Endothelial cell of umbilical vein (primary cell): ENCODE measurements at regions not wholly inside any gene's neighbourhood (a gene's known extent, or its start where the extent isn't known, plus 50 kb on each side); places are given as distances from the start of the nearest gene placed in this dataset.

Source experiments
- BruUV-seq: library from RNA; stranded (reverse); fragments of 400-500 nt; replicated peaks from 2 replicates; lab custom pipeline; 2021; lab: Mats Ljungman, UMichigan
- CTCF ChIA-PET: fragments of 300-600, 350-600 bp; sonication (Branson Sonifier 250); formaldehyde crosslinking; loops from one replicate; lab custom pipeline; 2021; ENCODE audit warnings: antibody characterized with exemption, inconsistent platforms; lab: Charles Lee
- POLR2A ChIA-PET: fragments of 300-600, 350-600 bp; sonication (Branson Sonifier 250); formaldehyde crosslinking; loops from one replicate; lab custom pipeline; 2021; ENCODE audit warnings: antibody characterized with exemption, inconsistent platforms; lab: Charles Lee
- DNase-seq: peaks from one replicate; pipeline ENCODE4 v3.0.0-alpha.2; 2011; ENCODE audit warnings: low read depth, low spot score
- FAIRE-seq: peaks from 2 replicates; lab custom pipeline; 2011; peaks lifted over from hg19 to GRCh38; lab: Jason Lieb, UNC
- H2AFZ ChIP-seq: 2 replicates; pipeline ENCODE4 v1.6.0; 2012; ENCODE audit warnings: low read depth, low read length, control low read depth, inconsistent platforms
- H3K27ac ChIP-seq: 2 replicates; pipeline ENCODE4 v1.5.1; 2011; ENCODE audit warnings: low read depth, mild to moderate bottlenecking, control low read depth, low read length, moderate library complexity; ENCODE audit not compliant: insufficient read depth
- H3K27me3 ChIP-seq, 2 experiments: 2 replicates each; pipeline versions ENCODE4 v1.6.0 to v1.6.1; 2011; ENCODE audit warnings: low read length in 2 of 2, mixed read lengths in 1 of 2; ENCODE audit not compliant: control insufficient read depth in 2 of 2, insufficient read depth in 2 of 2
- H3K36me3 ChIP-seq, 2 experiments: 2 replicates in 1 of 2; 3 replicates in 1 of 2; pipeline ENCODE4 v1.5.1; 2011; ENCODE audit warnings: low read length in 2 of 2, mild to moderate bottlenecking in 1 of 2, moderate library complexity in 1 of 2; ENCODE audit not compliant: control insufficient read depth in 2 of 2, insufficient read depth in 2 of 2; ENCODE audit errors: extremely low read depth in 1 of 2
- H3K4me1 ChIP-seq: 3 replicates; pipeline ENCODE4 v1.5.1; 2011; ENCODE audit warnings: mild to moderate bottlenecking, low read length; ENCODE audit not compliant: control insufficient read depth, insufficient read depth; ENCODE audit errors: extremely low read depth
- H3K4me2 ChIP-seq: 2 replicates; pipeline ENCODE4 v1.6.1; 2011; ENCODE audit warnings: low read length, control low read depth, mixed read lengths; ENCODE audit not compliant: insufficient read depth
- H3K4me3 ChIP-seq, 3 experiments: fragments of 200-600 bp in 1 of 3; sonication (generic), shearing (Covaris generic) in 1 of 3; replicated peaks in 1 of 3; 2 replicates each; pipeline ENCODE4 v1.5.1; 2011 to 2016; ENCODE audit warnings: control low read depth in 3 of 3, low read length in 3 of 3, mild to moderate bottlenecking in 2 of 3, inconsistent platforms in 1 of 3, low read depth in 1 of 3, moderate library complexity in 1 of 3; ENCODE audit not compliant: insufficient read depth in 1 of 3
- H3K79me2 ChIP-seq: 2 replicates; pipeline ENCODE4 v1.6.0; 2012; ENCODE audit warnings: low read length, inconsistent platforms; ENCODE audit not compliant: control insufficient read depth, insufficient read depth
- H3K9ac ChIP-seq: replicated peaks from 2 replicates; pipeline ENCODE3; 2011; ENCODE audit warnings: low read length, control low read depth; ENCODE audit not compliant: insufficient read depth; ENCODE audit errors: extremely low read depth
- H3K9me1 ChIP-seq: replicated peaks from 3 replicates; pipeline ENCODE4 v1.6.0; 2011; ENCODE audit warnings: mild to moderate bottlenecking, low read length; ENCODE audit not compliant: control insufficient read depth, insufficient read depth; ENCODE audit errors: extremely low read depth
- H3K9me3 ChIP-seq: replicated peaks from 2 replicates; pipeline ENCODE4 v1.5.1; 2012; ENCODE audit warnings: low read length, inconsistent platforms; ENCODE audit not compliant: control insufficient read depth, insufficient read depth
- H4K20me1 ChIP-seq: replicated peaks from 2 replicates; pipeline ENCODE3; 2011; ENCODE audit warnings: mild to moderate bottlenecking, low read length; ENCODE audit not compliant: control insufficient read depth, insufficient read depth; ENCODE audit errors: extremely low read depth
- CTCF ChIP-seq, 2 donors: IDR thresholded peaks; 1 replicate in 1 of 2; 2 replicates in 1 of 2; pipeline ENCODE4 v1.5.1; 2011; ENCODE audit warnings: low read length in 2 of 2, mild to moderate bottlenecking in 2 of 2, moderate library complexity in 2 of 2, control low read depth in 1 of 2, inconsistent platforms in 1 of 2, low read depth in 1 of 2; ENCODE audit not compliant: insufficient read depth in 1 of 2; ENCODE audit errors: extremely low read depth in 1 of 2
- EZH2 ChIP-seq: IDR thresholded peaks from 2 replicates; pipeline ENCODE4 v1.6.1; 2012; ENCODE audit warnings: borderline replicate concordance, low read depth, mild to moderate bottlenecking, moderate library complexity, low read length, inconsistent platforms; ENCODE audit not compliant: severe bottlenecking
- FOS ChIP-seq: IDR thresholded peaks from 2 replicates; pipeline ENCODE4 v1.6.1; 2011; ENCODE audit warnings: mild to moderate bottlenecking, low read length, moderate library complexity, borderline replicate concordance; ENCODE audit not compliant: insufficient read depth
- GATA2 ChIP-seq: IDR thresholded peaks from 2 replicates; pipeline ENCODE4 v1.7.0; 2011; ENCODE audit warnings: low read depth, mild to moderate bottlenecking, moderate library complexity, mixed read lengths, low read length; ENCODE audit not compliant: insufficient read length, insufficient read depth
- JUN ChIP-seq: IDR thresholded peaks from 2 replicates; pipeline ENCODE4 v1.6.1; 2011; ENCODE audit warnings: borderline replicate concordance, low read depth; ENCODE audit not compliant: insufficient read length, insufficient read depth
- MYC ChIP-seq: IDR thresholded peaks from one replicate; pipeline ENCODE4 v1.6.1; 2011; ENCODE audit warnings: mild to moderate bottlenecking, low read depth, low read length
- POLR2A ChIP-seq: IDR thresholded peaks from 2 replicates; pipeline ENCODE4 v1.6.1; 2012; ENCODE audit warnings: low read depth, mild to moderate bottlenecking, control low read depth, low read length
- POLR2AphosphoS5 ChIP-seq: IDR thresholded peaks from 2 replicates; pipeline ENCODE4 v1.6.1; 2012; ENCODE audit warnings: low read depth, mild to moderate bottlenecking, control low read depth, low read length, moderate library complexity; ENCODE audit not compliant: insufficient read depth
- dilution Hi-C: fragments of 300-500 bp; cut with MboI; formaldehyde crosslinking; loops from one replicate; pipeline ENCODE4 v1.15.0; 2019; ENCODE audit warnings: low sequenced_read_pairs; ENCODE audit not compliant: extremely low pct_ligation_motif_present
- intact Hi-C: fragments of 100-400 bp; cut with micrococcal nuclease; formaldehyde crosslinking; loops from one replicate; pipeline ENCODE4 v1.10.0; 2022
- TF ChIP-seq, protein P1 (sequence below): IDR thresholded peaks from 2 replicates; pipeline ENCODE4 v1.6.1; 2011; ENCODE audit not compliant: insufficient read depth, insufficient read length

GRCh38 chr2:114061566-114062098, 171.7 kb downstream of the ACTR3 start:
- Histone ChIP-seq H4K20me1 (no peaks in the 10 kb centered on the region), H3K27ac (no peak overlapping the region), H3K79me2 (no peaks in the 10 kb centered on the region), H3K9ac (no peak overlapping the region), H3K4me1 (no peaks in the 10 kb centered on the region), H3K9me1 (no peaks in the 10 kb centered on the region), H3K27me3 (no peaks in the 10 kb centered on the region), H2AFZ (no peak overlapping the region), H3K4me3 (no peak overlapping the region), H3K36me3 (no peaks in the 10 kb centered on the region), H3K9me3 (no peaks in the 10 kb centered on the region), H3K4me2 (no peak overlapping the region)
- no peak for TF ChIP-seq EZH2
- TF ChIP-seq JUN, result no peak
- FAIRE-seq, result no peak
- ChIA-PET POLR2A (no interaction called here), CTCF (no interaction called here)
- no peak for DNase-seq
- dilution Hi-C loops, result no loop called here
- intact Hi-C loops, result no loop called here
- no TSS peak for BruUV-seq

DNA sequence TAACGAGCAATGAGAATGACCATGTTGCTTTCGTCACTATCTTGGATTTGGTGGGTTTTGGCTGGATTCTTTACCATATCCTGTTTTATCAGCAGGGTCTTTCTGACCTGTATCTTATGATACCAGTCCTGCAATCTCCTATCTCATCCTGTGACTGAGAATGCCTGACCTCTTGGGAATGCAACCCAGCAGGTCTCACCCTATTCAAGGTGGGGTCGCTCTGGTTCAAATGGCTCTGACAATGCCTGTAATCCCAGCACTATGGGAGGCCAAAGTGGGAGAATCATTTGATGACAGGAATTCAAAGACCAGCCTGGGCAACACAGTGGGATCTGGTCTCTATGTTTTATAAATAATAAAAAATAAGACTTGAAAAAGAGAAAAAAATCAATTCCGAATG, 173.5 kb downstream of the ACTR3 start:
- no peaks in the 10 kb centered on the region for H3K9me1 ChIP-seq
- DNase-seq (no peak), FAIRE-seq (no peak)
- H3K36me3 ChIP-seq, result no peaks in the 10 kb centered on the region
- no TSS peak for BruUV-seq
- ChIA-PET POLR2A (no interaction called here), CTCF (no interaction called here)
- no peaks in the 10 kb centered on the region for H4K20me1 ChIP-seq
- H3K4me3 ChIP-seq, result no peak overlapping the region
- no peaks in the 10 kb centered on the region for H3K9me3 ChIP-seq
- H3K4me2 ChIP-seq, result no peak overlapping the region
- H2AFZ ChIP-seq, result no peak overlapping the region
- dilution Hi-C loops (no loop called here), intact Hi-C loops (no loop called here)
- H3K9ac ChIP-seq, result no peak overlapping the region
- H3K4me1 ChIP-seq, result no peaks in the 10 kb centered on the region
- no peak overlapping the region for H3K27ac ChIP-seq
- no peaks in the 10 kb centered on the region for H3K79me2 ChIP-seq
- TF ChIP-seq MYC, result no peak
- TF ChIP-seq FOS, result no peak
- TF ChIP-seq CTCF (IDR thresholded peaks at IDR 0.05; ENCODE audit: extremely low read depth in 1 of 2, insufficient read depth in 1 of 2, low read depth in 1 of 2, low read length in 2 of 2), result no peak
- no peak for TF ChIP-seq POLR2AphosphoS5
- TF ChIP-seq POLR2A, result no peak
- no peak for TF ChIP-seq GATA2
- TF ChIP-seq, protein P1, sequence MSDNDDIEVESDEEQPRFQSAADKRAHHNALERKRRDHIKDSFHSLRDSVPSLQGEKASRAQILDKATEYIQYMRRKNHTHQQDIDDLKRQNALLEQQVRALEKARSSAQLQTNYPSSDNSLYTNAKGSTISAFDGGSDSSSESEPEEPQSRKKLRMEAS, result no peak
- TF ChIP-seq JUN, result no peak
- TF ChIP-seq EZH2, result no peak
- H3K27me3 ChIP-seq, result no peaks in the 10 kb centered on the region
